ENCODE measurements at regions not wholly inside any gene's neighbourhood (a gene's known extent, or its start where the extent isn't known, plus 50 kb on each side); places are given as distances from the start of the nearest gene placed in this dataset.

DNA sequence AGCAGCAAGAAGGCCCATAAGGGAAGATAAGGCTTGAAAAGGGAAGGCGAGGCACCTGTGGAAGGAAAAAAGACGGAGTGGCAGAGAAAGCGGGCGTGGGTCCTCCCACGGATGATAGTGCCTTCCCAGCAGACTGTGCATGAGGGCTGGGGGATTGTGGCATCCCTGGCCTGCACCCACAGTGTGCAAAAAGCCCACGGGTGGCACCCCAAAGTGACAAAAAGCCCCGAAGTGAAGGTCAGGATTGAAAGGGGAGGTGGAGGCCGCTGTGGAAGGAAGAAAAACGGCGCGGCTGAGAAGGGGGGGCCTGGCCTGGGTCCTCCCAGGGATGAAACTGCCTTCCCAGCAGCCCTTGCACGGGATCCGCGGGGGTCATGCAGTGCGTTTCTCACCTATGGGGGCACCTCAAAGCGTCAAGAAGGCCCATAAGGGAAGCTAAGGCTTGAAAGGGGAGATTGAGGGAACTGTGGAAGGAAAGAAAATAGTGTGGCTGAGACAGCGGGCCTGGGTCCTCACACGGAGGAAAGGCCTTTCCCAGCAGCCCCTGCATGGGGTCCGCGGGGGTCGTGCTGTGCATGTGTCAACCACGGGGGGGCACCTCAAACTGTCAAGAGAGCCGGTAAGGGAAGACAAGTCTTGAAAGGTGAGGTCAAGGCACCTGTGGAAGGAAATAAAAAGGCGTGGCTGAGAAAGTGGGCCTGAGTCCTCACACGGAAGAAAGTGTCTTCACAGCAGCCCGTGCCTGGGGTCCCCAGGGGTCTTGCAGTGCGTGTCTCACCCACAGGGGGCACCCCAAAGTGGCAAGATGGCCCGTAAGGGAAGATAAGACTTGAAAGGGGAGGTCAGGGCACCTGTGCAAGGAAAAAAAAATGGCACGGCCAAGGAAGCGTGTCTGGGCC, 274.1 kb downstream of the ALG10 start:
- H3K4me3 ChIP-seq (ENCODE audit: low read depth, low read length): no peak overlapping the region
- TF ChIP-seq, protein P1, sequence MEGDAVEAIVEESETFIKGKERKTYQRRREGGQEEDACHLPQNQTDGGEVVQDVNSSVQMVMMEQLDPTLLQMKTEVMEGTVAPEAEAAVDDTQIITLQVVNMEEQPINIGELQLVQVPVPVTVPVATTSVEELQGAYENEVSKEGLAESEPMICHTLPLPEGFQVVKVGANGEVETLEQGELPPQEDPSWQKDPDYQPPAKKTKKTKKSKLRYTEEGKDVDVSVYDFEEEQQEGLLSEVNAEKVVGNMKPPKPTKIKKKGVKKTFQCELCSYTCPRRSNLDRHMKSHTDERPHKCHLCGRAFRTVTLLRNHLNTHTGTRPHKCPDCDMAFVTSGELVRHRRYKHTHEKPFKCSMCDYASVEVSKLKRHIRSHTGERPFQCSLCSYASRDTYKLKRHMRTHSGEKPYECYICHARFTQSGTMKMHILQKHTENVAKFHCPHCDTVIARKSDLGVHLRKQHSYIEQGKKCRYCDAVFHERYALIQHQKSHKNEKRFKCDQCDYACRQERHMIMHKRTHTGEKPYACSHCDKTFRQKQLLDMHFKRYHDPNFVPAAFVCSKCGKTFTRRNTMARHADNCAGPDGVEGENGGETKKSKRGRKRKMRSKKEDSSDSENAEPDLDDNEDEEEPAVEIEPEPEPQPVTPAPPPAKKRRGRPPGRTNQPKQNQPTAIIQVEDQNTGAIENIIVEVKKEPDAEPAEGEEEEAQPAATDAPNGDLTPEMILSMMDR (IDR thresholded peaks at IDR 0.05; ENCODE audit: low read depth, low read length, missing control alignments): no peak
- DNase-seq (ENCODE audit: low read depth): no peak

DNA sequence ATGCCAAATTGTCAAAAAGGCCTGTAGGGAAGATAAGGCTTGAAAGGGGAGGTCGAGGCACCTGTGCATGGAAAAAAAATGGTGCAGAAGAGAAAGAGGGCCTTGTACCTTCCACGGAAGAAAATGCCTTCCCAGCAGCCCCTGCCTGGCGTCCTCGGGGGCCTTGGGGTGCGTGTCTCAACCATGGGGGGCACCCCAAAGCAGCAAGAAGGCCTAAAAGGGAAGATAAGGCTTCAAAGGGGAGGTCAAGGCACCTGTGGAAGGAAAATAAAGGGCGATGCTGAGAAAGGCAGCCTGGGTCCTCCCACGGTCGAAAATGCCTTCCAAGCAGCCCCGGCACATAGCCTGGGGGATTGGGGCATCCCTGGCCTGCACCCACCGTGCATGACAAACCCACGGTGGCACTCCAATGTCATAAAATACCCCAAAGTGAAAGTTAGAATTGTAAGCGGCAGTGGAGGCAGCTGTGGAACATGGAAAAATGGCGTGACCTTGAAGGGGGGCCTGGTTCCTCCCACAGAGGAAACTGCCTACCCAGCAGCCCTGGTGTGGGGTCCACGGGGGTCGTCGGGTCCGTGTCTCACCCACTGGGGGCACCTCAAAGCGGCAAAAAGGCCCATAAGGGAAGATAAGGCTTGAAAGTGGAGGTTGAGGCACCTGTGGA, 275.0 kb downstream of the ALG10 start:
- no peak overlapping the region for H3K4me3 ChIP-seq (ENCODE audit: low read depth, low read length)
- no peak for DNase-seq (ENCODE audit: low read depth)
- TF ChIP-seq, protein P1 (IDR thresholded peaks at IDR 0.05; ENCODE audit: low read depth, low read length, missing control alignments): no peak

DNA sequence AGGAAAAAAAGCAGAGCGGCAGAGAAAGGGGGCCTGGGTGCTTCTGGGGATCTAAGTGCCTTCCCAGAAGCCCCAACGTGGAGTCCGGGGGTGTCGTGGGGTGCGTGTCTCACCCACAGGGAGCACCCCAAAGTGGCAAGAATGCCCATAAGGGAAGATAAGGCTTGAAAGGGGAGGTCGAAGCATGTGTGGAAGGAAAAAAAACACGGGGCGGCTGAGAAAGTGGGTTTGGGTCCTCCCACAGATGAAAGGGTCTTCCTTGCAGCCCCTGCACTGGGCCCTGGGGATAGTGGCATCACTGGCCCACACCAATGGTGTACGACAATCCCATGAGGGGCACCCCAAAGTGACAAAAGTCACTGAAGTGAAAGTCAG, 275.5 kb downstream of the ALG10 start:
- no peak for DNase-seq (ENCODE audit: low read depth)
- TF ChIP-seq, protein P1 (IDR thresholded peaks at IDR 0.05; ENCODE audit: low read depth, low read length, missing control alignments): no peak
- H3K4me3 ChIP-seq (ENCODE audit: low read depth, low read length): no peak overlapping the region

DNA sequence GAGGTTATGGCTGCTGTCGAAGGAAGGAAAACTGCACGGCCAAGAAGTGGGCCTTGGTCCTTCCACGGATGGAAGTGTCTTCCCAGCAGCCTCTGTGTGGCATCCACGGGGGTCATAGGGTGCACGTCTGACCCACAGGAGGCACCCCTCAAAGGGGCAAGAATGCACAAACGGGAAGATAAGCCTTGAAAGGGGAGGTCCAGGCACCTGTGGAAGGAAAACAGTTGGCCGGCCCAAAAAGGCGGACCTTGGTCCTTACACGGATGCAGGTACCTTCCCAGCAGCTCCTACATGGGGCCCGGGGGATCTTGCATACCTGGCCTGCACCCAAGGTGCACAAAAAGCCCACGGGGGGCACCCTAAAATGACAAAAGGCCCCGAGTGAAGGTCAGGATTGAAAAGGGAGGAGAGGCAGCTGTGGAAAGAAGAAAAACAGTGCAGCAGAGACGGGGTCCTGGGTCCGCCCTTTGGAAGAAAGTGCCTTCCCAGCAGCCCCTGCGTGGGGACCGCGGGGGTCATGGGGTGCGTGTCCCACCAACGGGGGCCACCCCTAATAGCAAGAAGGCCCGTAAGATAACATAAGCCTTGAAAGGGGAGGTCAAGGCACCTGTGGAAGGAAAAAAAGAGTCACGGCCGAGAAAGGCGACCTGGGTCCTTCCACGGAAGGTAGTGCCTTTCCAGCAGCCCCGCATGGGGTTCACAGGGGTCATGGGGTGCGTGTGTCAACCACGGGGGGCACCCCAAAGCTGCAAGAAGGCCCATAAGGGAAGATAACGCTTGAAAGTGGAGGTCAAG, 276.1 kb downstream of the ALG10 start:
- H3K4me3 ChIP-seq (ENCODE audit: low read depth, low read length): no peak overlapping the region
- DNase-seq (ENCODE audit: low read depth): no peak
- TF ChIP-seq, protein P1 (IDR thresholded peaks at IDR 0.05; ENCODE audit: low read depth, low read length, missing control alignments): no peak

DNA sequence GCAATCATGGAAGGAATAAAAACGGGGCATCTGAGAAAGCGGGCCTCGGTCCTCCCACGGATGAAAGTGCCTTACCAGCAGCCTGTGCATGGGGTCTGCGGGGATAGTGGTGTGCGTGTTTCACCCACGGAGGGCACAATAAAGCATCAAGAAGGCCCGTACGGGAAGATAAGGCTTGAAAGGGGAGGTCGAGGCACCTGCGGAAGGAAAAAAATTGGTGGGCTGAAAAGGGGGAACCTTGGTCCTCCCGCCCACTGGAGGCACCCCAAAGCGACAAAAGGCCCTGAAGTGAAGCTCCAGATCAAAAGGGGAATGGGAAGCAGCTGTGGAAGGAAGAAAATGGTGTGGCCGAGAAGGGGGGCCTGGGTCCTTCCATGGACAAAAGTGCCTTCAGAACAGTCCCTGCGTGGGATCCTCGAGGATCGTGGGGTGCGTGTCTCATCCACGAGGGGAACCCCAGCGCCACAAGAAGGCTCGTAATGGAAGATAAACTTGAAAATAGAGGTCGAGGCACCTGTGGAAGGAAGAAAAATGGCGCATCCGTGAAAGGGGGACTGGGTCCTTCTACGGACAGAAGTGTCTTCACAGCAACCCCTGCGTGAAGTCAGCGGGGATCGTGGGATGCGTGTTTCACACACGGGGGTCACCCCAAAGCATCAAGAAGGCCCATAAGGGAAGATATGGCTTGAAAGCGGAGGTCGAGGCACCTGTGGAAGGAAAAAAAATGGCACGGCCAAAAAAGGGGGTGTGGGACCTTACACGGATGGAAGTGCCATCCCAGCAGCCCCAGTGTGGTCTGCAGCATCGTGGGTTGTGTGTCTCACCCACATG, 276.9 kb downstream of the ALG10 start:
- DNase-seq (ENCODE audit: low read depth): no peak
- no peak overlapping the region for H3K4me3 ChIP-seq (ENCODE audit: low read depth, low read length)
- TF ChIP-seq, protein P1 (IDR thresholded peaks at IDR 0.05; ENCODE audit: low read depth, low read length, missing control alignments): no peak

DNA sequence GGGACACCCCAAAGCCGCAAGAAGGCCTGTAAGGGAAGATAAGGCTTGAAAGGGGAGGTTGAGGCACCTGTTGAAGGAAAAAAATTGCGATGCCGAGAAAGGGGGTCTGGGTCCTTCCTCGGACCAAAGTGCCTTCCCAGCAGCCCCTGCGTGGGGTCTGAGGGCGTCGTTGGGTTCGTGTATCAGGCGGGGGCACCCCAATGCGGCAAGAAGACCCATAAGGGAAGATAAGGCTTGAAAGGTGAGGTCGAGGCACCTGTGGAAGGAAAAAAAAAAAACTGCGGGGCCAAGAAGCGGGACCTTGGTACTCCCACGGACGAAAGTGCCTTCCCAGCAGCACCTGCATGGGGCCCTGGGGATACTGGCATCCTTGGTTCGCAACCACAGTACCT, 277.5 kb downstream of the ALG10 start:
- H3K4me3 ChIP-seq (ENCODE audit: low read depth, low read length): no peak overlapping the region
- TF ChIP-seq, protein P1 (IDR thresholded peaks at IDR 0.05; ENCODE audit: low read depth, low read length, missing control alignments): no peak
- DNase-seq (ENCODE audit: low read depth): no peak
